BLaER1 (cell line): ENCODE measurements at regions not wholly inside any gene's neighbourhood (a gene's known extent, or its start where the extent isn't known, plus 50 kb on each side); places are given as distances from the start of the nearest gene placed in this dataset.
"Not testable (repeated sequence)": the region's sequence is repeated elsewhere in the genome, so short reads cannot be mapped to it uniquely, and the experiment has no call there.

Experiments
- H3K27ac ChIP-seq: shearing (Covaris generic); formaldehyde crosslinking; 2 replicates; pipeline ENCODE4 v1.8.1; 2022
- H3K27me3 ChIP-seq: shearing (Covaris generic); formaldehyde crosslinking; 2 replicates; pipeline ENCODE4 v1.8.1; 2022
- H3K36me3 ChIP-seq: shearing (Covaris generic); formaldehyde crosslinking; 2 replicates; pipeline ENCODE4 v1.8.1; 2022
- H3K4me1 ChIP-seq: shearing (Covaris generic); formaldehyde crosslinking; 2 replicates; pipeline ENCODE4 v1.8.1; 2022
- H3K4me2 ChIP-seq: shearing (Covaris generic); formaldehyde crosslinking; 2 replicates; pipeline ENCODE4 v1.8.1; 2022
- H3K4me3 ChIP-seq: shearing (Covaris generic); formaldehyde crosslinking; 2 replicates; pipeline ENCODE4 v1.8.1; 2022
- H3K9ac ChIP-seq: shearing (Covaris generic); formaldehyde crosslinking; 2 replicates; pipeline ENCODE4 v1.8.1; 2022
- H3K9me3 ChIP-seq: shearing (Covaris generic); formaldehyde crosslinking; 2 replicates; pipeline ENCODE4 v1.8.1; 2022
- H4K20me1 ChIP-seq: shearing (Covaris generic); formaldehyde crosslinking; 2 replicates; pipeline ENCODE4 v1.8.1; 2022
- Cebpa-rat ChIP-seq: shearing (Covaris generic); IDR thresholded peaks from 2 replicates; pipeline ENCODE4 v1.8.1; 2022

DNA sequence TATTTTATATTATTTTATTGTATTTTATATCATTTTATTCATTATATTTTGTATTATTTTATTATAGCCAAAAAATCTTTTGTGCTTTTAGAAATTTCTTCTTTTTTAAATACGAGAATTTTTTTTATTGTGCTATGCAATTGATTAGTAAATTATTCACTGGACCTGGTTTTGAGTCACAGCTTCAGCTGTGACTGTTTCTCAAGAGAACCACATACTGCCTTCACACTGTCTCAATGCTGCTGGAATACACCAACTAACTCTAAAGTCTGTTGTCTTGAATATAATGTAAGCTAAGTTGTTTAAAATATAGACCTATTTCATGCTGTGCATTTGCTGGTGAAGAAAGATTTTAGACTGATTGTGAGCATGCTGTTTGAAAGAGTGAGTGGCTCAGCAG lies 423.6 kb downstream of the NDFIP2 start:
- no peak for TF ChIP-seq Cebpa-rat
- Histone ChIP-seq H3K9me3 (no peaks in the 10 kb centered on the region), H3K4me1 (no peaks in the 10 kb centered on the region), H3K4me3 (no peak overlapping the region), H3K27me3 (no peaks in the 10 kb centered on the region), H3K36me3 (no peaks in the 10 kb centered on the region), H3K9ac (no peak overlapping the region), H3K27ac (no peak overlapping the region), H3K4me2 (no peak overlapping the region), H4K20me1 (no peaks in the 10 kb centered on the region)

GRCh38 chr13:79901336-79901735 lies 420.4 kb downstream of the NDFIP2 start:
- H3K4me2 ChIP-seq: no peak overlapping the region
- TF ChIP-seq Cebpa-rat: no peak
- peaks cover 8% of the 10 kb centered on the region; the same call in 1 of the 2 replicates for H3K4me1 ChIP-seq
- no peak overlapping the region for H3K9ac ChIP-seq
- H3K27me3 ChIP-seq: no peaks in the 10 kb centered on the region
- H3K36me3 ChIP-seq: no peaks in the 10 kb centered on the region
- H3K4me3 ChIP-seq: no peak overlapping the region
- H3K9me3 ChIP-seq: no peaks in the 10 kb centered on the region
- H4K20me1 ChIP-seq: no peaks in the 10 kb centered on the region
- H3K27ac ChIP-seq: no peak overlapping the region

GRCh38 chr13:79900356-79900755 lies 419.4 kb downstream of the NDFIP2 start:
- H4K20me1 ChIP-seq: no peaks in the 10 kb centered on the region
- no peak overlapping the region for H3K4me3 ChIP-seq
- no peak overlapping the region for H3K4me2 ChIP-seq

DNA sequence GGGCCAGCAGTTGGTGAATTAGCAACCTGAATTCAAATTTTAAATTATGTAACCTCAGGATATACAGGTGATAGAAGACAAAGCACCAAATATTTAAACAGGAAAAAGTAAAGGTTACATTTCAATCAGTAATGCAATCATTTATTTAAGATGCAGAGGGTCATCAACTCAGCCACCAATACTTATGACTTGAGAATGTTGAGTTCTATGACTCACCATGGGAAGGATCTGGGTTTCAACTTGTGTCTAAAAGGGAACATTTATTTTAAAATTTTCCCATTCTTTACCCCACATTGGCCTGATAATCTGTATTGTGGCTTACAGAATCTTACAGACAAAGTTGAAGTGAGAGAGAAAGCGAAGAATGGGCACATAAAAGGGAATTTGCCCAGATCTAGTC lies 418.0 kb downstream of the NDFIP2 start:
- Histone ChIP-seq H3K9ac (no peak overlapping the region), H3K27me3 (no peaks in the 10 kb centered on the region), H3K36me3 (no peaks in the 10 kb centered on the region), H3K9me3 (no peaks in the 10 kb centered on the region), H3K4me1 (peaks cover 8% of the 10 kb centered on the region; the same call in 1 of the 2 replicates), H3K4me3 (no peak overlapping the region), H3K27ac (no peak overlapping the region), H3K4me2 (no peak overlapping the region), H4K20me1 (no peaks in the 10 kb centered on the region)
- no peak for TF ChIP-seq Cebpa-rat

More at GRCh38 chr13:79900356-79900755, 419.4 kb downstream of the NDFIP2 start:
- no peak overlapping the region for H3K27ac ChIP-seq
- no peaks in the 10 kb centered on the region for H3K36me3 ChIP-seq
- peaks cover 8% of the 10 kb centered on the region; the same call in 1 of the 2 replicates for H3K4me1 ChIP-seq
- no peaks in the 10 kb centered on the region for H3K27me3 ChIP-seq
- TF ChIP-seq Cebpa-rat: no peak
- H3K9ac ChIP-seq: no peak overlapping the region
- H3K9me3 ChIP-seq: no peaks in the 10 kb centered on the region

- Histone ChIP-seq H3K27ac (no peak overlapping the region), H3K9ac (no peak overlapping the region), H3K4me3 (no peak overlapping the region), H3K36me3 (no peaks in the 10 kb centered on the region), H3K9me3 (no peaks in the 10 kb centered on the region), H4K20me1 (no peaks in the 10 kb centered on the region), H3K27me3 (no peaks in the 10 kb centered on the region), H3K4me2 (peak overlapping the region; percentile 10; the same call in 1 of the 2 replicates), H3K4me1 (peaks cover 8% of the 10 kb centered on the region; the same call in 1 of the 2 replicates)
- TF ChIP-seq Cebpa-rat: no peak
These were observed 417.4 kb downstream of the NDFIP2 start for GRCh38 chr13:79898202-79898826.

DNA sequence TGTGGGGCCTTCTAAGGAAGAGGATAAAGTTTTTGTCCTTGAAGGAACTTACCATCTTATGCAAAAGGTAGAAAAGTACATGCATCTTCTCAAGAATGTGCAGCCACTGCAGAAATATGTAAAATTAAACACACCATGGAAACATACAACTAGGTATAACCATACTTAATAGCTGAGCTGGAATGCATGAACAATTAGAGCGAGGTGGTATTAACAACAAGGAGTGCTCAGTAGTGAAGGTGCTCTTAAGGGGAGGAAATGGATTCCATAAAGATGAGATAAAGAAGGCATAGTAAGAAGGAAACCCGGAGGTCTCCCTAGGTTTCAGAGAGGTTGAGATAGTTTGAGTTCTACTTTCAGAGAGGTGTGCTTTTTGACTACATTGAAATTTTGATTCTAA lies 415.9 kb downstream of the NDFIP2 start:
- Histone ChIP-seq H4K20me1 (no peaks in the 10 kb centered on the region), H3K9ac (no peak overlapping the region), H3K27ac (no peak overlapping the region), H3K9me3 (no peaks in the 10 kb centered on the region), H3K4me3 (no peak overlapping the region), H3K27me3 (no peaks in the 10 kb centered on the region), H3K36me3 (no peaks in the 10 kb centered on the region), H3K4me1 (peaks cover 8% of the 10 kb centered on the region; the same call in 1 of the 2 replicates), H3K4me2 (no peak overlapping the region)
- TF ChIP-seq Cebpa-rat: no peak

DNA sequence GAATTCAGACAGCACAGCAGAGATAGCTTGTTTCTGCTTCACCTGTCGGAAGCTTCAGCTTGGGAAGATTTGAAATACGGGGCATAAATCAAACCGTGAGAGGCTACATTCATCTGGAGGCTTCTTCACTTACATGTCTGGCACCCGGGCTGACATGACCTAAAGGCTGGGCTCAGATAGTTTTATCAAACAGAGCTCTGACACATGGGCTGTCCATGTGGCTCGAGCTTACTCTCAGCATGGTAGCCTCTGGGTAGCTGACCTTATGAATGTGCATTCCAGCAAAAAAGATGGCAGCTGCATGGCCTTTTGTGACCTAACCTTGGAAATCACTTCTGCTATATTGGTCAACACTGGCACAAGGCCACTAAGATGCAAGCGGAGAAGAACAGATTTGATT lies 414.5 kb downstream of the NDFIP2 start:
- Histone ChIP-seq H3K9ac (no peak overlapping the region), H3K27me3 (no peaks in the 10 kb centered on the region), H3K4me1 (peaks cover 8% of the 10 kb centered on the region; the same call in 1 of the 2 replicates), H3K36me3 (no peaks in the 10 kb centered on the region), H4K20me1 (no peaks in the 10 kb centered on the region), H3K27ac (no peak overlapping the region), H3K4me3 (no peak overlapping the region), H3K9me3 (no peaks in the 10 kb centered on the region), H3K4me2 (no peak overlapping the region)
- TF ChIP-seq Cebpa-rat: no peak

DNA sequence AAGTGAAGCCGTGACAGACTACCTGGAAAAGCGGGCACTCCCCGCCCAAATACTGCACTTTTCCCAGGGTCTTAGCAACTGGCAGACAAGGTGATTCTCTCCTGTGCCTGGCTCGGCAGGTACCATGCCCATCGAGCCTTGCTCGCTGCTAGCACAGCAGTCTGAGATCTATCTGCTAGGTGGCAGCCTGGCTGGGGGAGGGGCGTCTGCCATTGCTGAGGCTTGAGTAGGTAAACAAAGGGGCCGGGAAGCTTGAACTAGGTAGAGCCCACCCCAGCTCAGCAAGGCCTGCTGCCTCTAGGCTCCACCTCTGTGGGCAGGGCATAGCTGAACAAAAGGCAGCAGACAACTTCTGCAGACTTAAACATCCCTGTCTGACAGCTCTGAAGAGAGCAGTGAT lies 406.3 kb downstream of the NDFIP2 start:
- not testable (repeated sequence) for H3K27ac ChIP-seq, H3K27me3 ChIP-seq, H3K4me1 ChIP-seq, H3K4me2 ChIP-seq, H3K9me3 ChIP-seq, H3K4me3 ChIP-seq, H4K20me1 ChIP-seq, H3K36me3 ChIP-seq, H3K9ac ChIP-seq

DNA sequence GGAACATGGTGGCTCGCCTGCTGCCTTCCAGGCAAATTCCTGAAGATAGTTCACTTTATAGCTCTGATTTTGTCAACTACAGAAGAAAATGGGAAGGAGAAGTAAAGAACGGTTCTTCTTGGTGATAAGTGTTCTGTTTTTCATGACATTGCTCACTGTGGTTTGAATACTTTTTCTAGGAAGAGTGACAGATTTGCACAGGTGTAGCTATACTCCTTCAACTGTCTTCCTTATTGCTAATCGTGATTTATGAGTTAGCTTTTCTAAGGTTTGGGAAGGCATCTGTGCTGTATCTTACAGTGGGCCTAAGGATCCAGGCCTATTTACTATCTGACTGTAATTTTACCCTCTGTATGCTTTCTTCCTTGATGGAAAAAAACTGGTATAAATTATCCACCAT lies 405.6 kb downstream of the NDFIP2 start:
- no peaks in the 10 kb centered on the region for H4K20me1 ChIP-seq
- no peak overlapping the region for H3K4me2 ChIP-seq
- no peaks in the 10 kb centered on the region for H3K36me3 ChIP-seq
- H3K9me3 ChIP-seq: no peaks in the 10 kb centered on the region
- H3K27ac ChIP-seq: no peak overlapping the region
- H3K4me3 ChIP-seq: no peak overlapping the region
- no peak for TF ChIP-seq Cebpa-rat
- H3K9ac ChIP-seq: no peak overlapping the region
- no peaks in the 10 kb centered on the region for H3K27me3 ChIP-seq
- no peaks in the 10 kb centered on the region for H3K4me1 ChIP-seq

GRCh38 chr13:79884890-79885289 lies 403.9 kb downstream of the NDFIP2 start:
- no peak overlapping the region for H3K4me2 ChIP-seq

GRCh38 chr13:79883216-79883615 lies 402.3 kb downstream of the NDFIP2 start:
- H3K27me3 ChIP-seq: no peaks in the 10 kb centered on the region
- no peaks in the 10 kb centered on the region for H3K36me3 ChIP-seq
- H3K4me2 ChIP-seq: no peak overlapping the region
- no peaks in the 10 kb centered on the region for H3K9me3 ChIP-seq
- H3K4me3 ChIP-seq: no peak overlapping the region
- no peak for TF ChIP-seq Cebpa-rat
- no peaks in the 10 kb centered on the region for H4K20me1 ChIP-seq
- H3K27ac ChIP-seq: no peak overlapping the region
- no peaks in the 10 kb centered on the region for H3K4me1 ChIP-seq
- H3K9ac ChIP-seq: no peak overlapping the region

More at GRCh38 chr13:79884890-79885289, 403.9 kb downstream of the NDFIP2 start:
- TF ChIP-seq Cebpa-rat: no peak
- Histone ChIP-seq H3K27me3 (no peaks in the 10 kb centered on the region), H3K4me1 (no peaks in the 10 kb centered on the region), H3K9me3 (no peaks in the 10 kb centered on the region), H3K9ac (no peak overlapping the region), H3K4me3 (no peak overlapping the region), H4K20me1 (no peaks in the 10 kb centered on the region), H3K27ac (no peak overlapping the region), H3K36me3 (no peaks in the 10 kb centered on the region)
